ENCODE measurements at regions not wholly inside any gene's neighbourhood (a gene's known extent, or its start where the extent isn't known, plus 50 kb on each side); places are given as distances from the start of the nearest gene placed in this dataset.

GRCh38 chr11:116529271-116529670 lies 243.5 kb downstream of the BUD13 start:
- Histone ChIP-seq H3K36me3 (ENCODE audit: control insufficient read depth in 5 of 5, insufficient read depth in 5 of 5, low read length in 5 of 5) (no peaks in the 10 kb centered on the region), H3K27me3 (ENCODE audit: control insufficient read depth in 5 of 5, insufficient read depth in 4 of 5, low read length in 5 of 5) (peaks cover 0 to 17% (median 9%) of the 10 kb centered on the region in 5 donors), H3K9me3 (ENCODE audit: control insufficient read depth in 5 of 5, low read length in 5 of 5) (peaks cover 6 to 15% (median 9%) of the 10 kb centered on the region in 5 donors), H3K9ac (ENCODE audit: low read length in 5 of 5) (no peak overlapping the region), H3K27ac (ENCODE audit: low read depth, low read length) (no peak overlapping the region), H3K4me3 (ENCODE audit: low read depth in 1 of 5, low read length in 5 of 5) (no peak overlapping the region), H3K4me1 (ENCODE audit: control insufficient read depth in 5 of 5, insufficient read depth in 5 of 5, low read length in 5 of 5) (no peaks in the 10 kb centered on the region)

GRCh38 chr11:116527180-116527991 lies 245.4 kb downstream of the BUD13 start:
- Histone ChIP-seq H3K36me3 (ENCODE audit: control insufficient read depth in 5 of 5, insufficient read depth in 5 of 5, low read length in 5 of 5) (no peaks in the 10 kb centered on the region), H3K9ac (ENCODE audit: low read length in 5 of 5) (no peak overlapping the region), H3K27ac (ENCODE audit: low read depth, low read length) (no peak overlapping the region), H3K9me3 (ENCODE audit: control insufficient read depth in 5 of 5, low read length in 5 of 5) (peaks cover 6 to 15% (median 9%) of the 10 kb centered on the region in 5 donors), H3K27me3 (ENCODE audit: control insufficient read depth in 5 of 5, insufficient read depth in 4 of 5, low read length in 5 of 5) (peaks cover 0 to 11% (median 4%) of the 10 kb centered on the region in 5 donors), H3K4me1 (ENCODE audit: control insufficient read depth in 5 of 5, insufficient read depth in 5 of 5, low read length in 5 of 5) (no peaks in the 10 kb centered on the region), H3K4me3 (ENCODE audit: low read depth in 1 of 5, low read length in 5 of 5) (no peak overlapping the region)

GRCh38 chr11:116525961-116526495 lies 246.8 kb downstream of the BUD13 start:
- no peak overlapping the region for H3K9ac ChIP-seq (ENCODE audit: low read length in 5 of 5)
- peaks cover 0 to 8% (median 3%) of the 10 kb centered on the region in 5 donors for H3K27me3 ChIP-seq (ENCODE audit: control insufficient read depth in 5 of 5, insufficient read depth in 4 of 5, low read length in 5 of 5)
- peaks cover 6 to 7% (median 6%) of the 10 kb centered on the region in 5 donors for H3K9me3 ChIP-seq (ENCODE audit: control insufficient read depth in 5 of 5, low read length in 5 of 5)
- no peak overlapping the region for H3K27ac ChIP-seq (ENCODE audit: low read depth, low read length)
- no peaks in the 10 kb centered on the region for H3K4me1 ChIP-seq (ENCODE audit: control insufficient read depth in 5 of 5, insufficient read depth in 5 of 5, low read length in 5 of 5)
- no peak overlapping the region for H3K4me3 ChIP-seq (ENCODE audit: low read depth in 1 of 5, low read length in 5 of 5)
- no peaks in the 10 kb centered on the region for H3K36me3 ChIP-seq (ENCODE audit: control insufficient read depth in 5 of 5, insufficient read depth in 5 of 5, low read length in 5 of 5)

- no peaks in the 10 kb centered on the region for H3K4me1 ChIP-seq (ENCODE audit: control insufficient read depth in 5 of 5, insufficient read depth in 5 of 5, low read length in 5 of 5)
- no peaks in the 10 kb centered on the region for H3K9me3 ChIP-seq (ENCODE audit: control insufficient read depth in 5 of 5, low read length in 5 of 5)
- no peak overlapping the region for H3K27ac ChIP-seq (ENCODE audit: low read depth, low read length)
- H3K27me3 ChIP-seq (ENCODE audit: control insufficient read depth in 5 of 5, insufficient read depth in 4 of 5, low read length in 5 of 5): peaks cover 0 to 7% (median 5%) of the 10 kb centered on the region in 5 donors
- no peaks in the 10 kb centered on the region for H3K36me3 ChIP-seq (ENCODE audit: control insufficient read depth in 5 of 5, insufficient read depth in 5 of 5, low read length in 5 of 5)
- no peak overlapping the region for H3K4me3 ChIP-seq (ENCODE audit: low read depth in 1 of 5, low read length in 5 of 5)
- H3K9ac ChIP-seq (ENCODE audit: low read length in 5 of 5): no peak overlapping the region
Observed at GRCh38 chr11:116519499-116519898, 253.3 kb downstream of the BUD13 start.

- Histone ChIP-seq H3K27ac (ENCODE audit: low read depth, low read length) (no peak overlapping the region), H3K4me1 (ENCODE audit: control insufficient read depth in 5 of 5, insufficient read depth in 5 of 5, low read length in 5 of 5) (no peaks in the 10 kb centered on the region), H3K36me3 (ENCODE audit: control insufficient read depth in 5 of 5, insufficient read depth in 5 of 5, low read length in 5 of 5) (no peaks in the 10 kb centered on the region), H3K9me3 (ENCODE audit: control insufficient read depth in 5 of 5, low read length in 5 of 5) (no peaks in the 10 kb centered on the region), H3K4me3 (ENCODE audit: low read depth in 1 of 5, low read length in 5 of 5) (no peak overlapping the region), H3K27me3 (ENCODE audit: control insufficient read depth in 5 of 5, insufficient read depth in 4 of 5, low read length in 5 of 5) (peaks cover 5 to 14% (median 8%) of the 10 kb centered on the region in 5 donors), H3K9ac (ENCODE audit: low read length in 5 of 5) (no peak overlapping the region)
Observed at GRCh38 chr11:116518141-116518540, 254.6 kb downstream of the BUD13 start.

- Histone ChIP-seq H3K36me3 (ENCODE audit: control insufficient read depth in 5 of 5, insufficient read depth in 5 of 5, low read length in 5 of 5) (no peaks in the 10 kb centered on the region), H3K4me1 (ENCODE audit: control insufficient read depth in 5 of 5, insufficient read depth in 5 of 5, low read length in 5 of 5) (no peaks in the 10 kb centered on the region), H3K4me3 (ENCODE audit: low read depth in 1 of 5, low read length in 5 of 5) (no peak overlapping the region), H3K9me3 (ENCODE audit: control insufficient read depth in 5 of 5, low read length in 5 of 5) (no peaks in the 10 kb centered on the region), H3K27ac (ENCODE audit: low read depth, low read length) (no peak overlapping the region), H3K9ac (ENCODE audit: low read length in 5 of 5) (no peak overlapping the region), H3K27me3 (ENCODE audit: control insufficient read depth in 5 of 5, insufficient read depth in 4 of 5, low read length in 5 of 5) (peaks cover 9 to 18% (median 14%) of the 10 kb centered on the region in 5 donors)
Observed at GRCh38 chr11:116517584-116517983, 255.2 kb downstream of the BUD13 start.

- Histone ChIP-seq H3K27ac (ENCODE audit: low read depth, low read length) (no peak overlapping the region), H3K9ac (ENCODE audit: low read length in 5 of 5) (no peak overlapping the region), H3K4me1 (ENCODE audit: control insufficient read depth in 5 of 5, insufficient read depth in 5 of 5, low read length in 5 of 5) (no peaks in the 10 kb centered on the region), H3K4me3 (ENCODE audit: low read depth in 1 of 5, low read length in 5 of 5) (no peak overlapping the region), H3K27me3 (ENCODE audit: control insufficient read depth in 5 of 5, insufficient read depth in 4 of 5, low read length in 5 of 5) (peaks cover 9 to 20% (median 14%) of the 10 kb centered on the region in 5 donors), H3K36me3 (ENCODE audit: control insufficient read depth in 5 of 5, insufficient read depth in 5 of 5, low read length in 5 of 5) (no peaks in the 10 kb centered on the region), H3K9me3 (ENCODE audit: control insufficient read depth in 5 of 5, low read length in 5 of 5) (no peaks in the 10 kb centered on the region)
Observed at GRCh38 chr11:116517077-116517476, 255.7 kb downstream of the BUD13 start.

- H3K27ac ChIP-seq (ENCODE audit: low read depth, low read length): no peak overlapping the region
Observed at GRCh38 chr11:116515664-116516184, 257.1 kb downstream of the BUD13 start.

GRCh38 chr11:116513894-116514293 lies 258.9 kb downstream of the BUD13 start:
- Histone ChIP-seq H3K9ac (ENCODE audit: low read length in 5 of 5) (no peak overlapping the region), H3K4me1 (ENCODE audit: control insufficient read depth in 5 of 5, insufficient read depth in 5 of 5, low read length in 5 of 5) (peaks cover 0 to 8% (median 0%) of the 10 kb centered on the region in 5 donors), H3K9me3 (ENCODE audit: control insufficient read depth in 5 of 5, low read length in 5 of 5) (no peaks in the 10 kb centered on the region), H3K4me3 (ENCODE audit: low read depth in 1 of 5, low read length in 5 of 5) (no peak overlapping the region), H3K36me3 (ENCODE audit: control insufficient read depth in 5 of 5, insufficient read depth in 5 of 5, low read length in 5 of 5) (no peaks in the 10 kb centered on the region), H3K27me3 (ENCODE audit: control insufficient read depth in 5 of 5, insufficient read depth in 4 of 5, low read length in 5 of 5) (peaks cover 13 to 27% (median 14%) of the 10 kb centered on the region in 5 donors), H3K27ac (ENCODE audit: low read depth, low read length) (no peak overlapping the region)

More at GRCh38 chr11:116515664-116516184, 257.1 kb downstream of the BUD13 start:
- no peaks in the 10 kb centered on the region for H3K4me1 ChIP-seq (ENCODE audit: control insufficient read depth in 5 of 5, insufficient read depth in 5 of 5, low read length in 5 of 5)
- no peaks in the 10 kb centered on the region for H3K9me3 ChIP-seq (ENCODE audit: control insufficient read depth in 5 of 5, low read length in 5 of 5)
- H3K36me3 ChIP-seq (ENCODE audit: control insufficient read depth in 5 of 5, insufficient read depth in 5 of 5, low read length in 5 of 5): no peaks in the 10 kb centered on the region
- H3K27me3 ChIP-seq (ENCODE audit: control insufficient read depth in 5 of 5, insufficient read depth in 4 of 5, low read length in 5 of 5): peaks cover 13 to 24% (median 14%) of the 10 kb centered on the region in 5 donors
- no peak overlapping the region for H3K9ac ChIP-seq (ENCODE audit: low read length in 5 of 5)
- H3K4me3 ChIP-seq (ENCODE audit: low read depth in 1 of 5, low read length in 5 of 5): no peak overlapping the region

- Histone ChIP-seq H3K27me3 (ENCODE audit: control insufficient read depth in 5 of 5, insufficient read depth in 4 of 5, low read length in 5 of 5) (peaks cover 13 to 27% (median 14%) of the 10 kb centered on the region in 5 donors), H3K9ac (ENCODE audit: low read length in 5 of 5) (no peak overlapping the region), H3K27ac (ENCODE audit: low read depth, low read length) (no peak overlapping the region), H3K4me3 (ENCODE audit: low read depth in 1 of 5, low read length in 5 of 5) (no peak overlapping the region), H3K9me3 (ENCODE audit: control insufficient read depth in 5 of 5, low read length in 5 of 5) (no peaks in the 10 kb centered on the region), H3K4me1 (ENCODE audit: control insufficient read depth in 5 of 5, insufficient read depth in 5 of 5, low read length in 5 of 5) (peaks cover 0 to 8% (median 0%) of the 10 kb centered on the region in 5 donors), H3K36me3 (ENCODE audit: control insufficient read depth in 5 of 5, insufficient read depth in 5 of 5, low read length in 5 of 5) (no peaks in the 10 kb centered on the region)
Observed at GRCh38 chr11:116513278-116513823, 259.4 kb downstream of the BUD13 start.
